Mucosa of stomach (tissue), 1 donor: ENCODE measurements at regions not wholly inside any gene's neighbourhood (a gene's known extent, or its start where the extent isn't known, plus 50 kb on each side); places are given as distances from the start of the nearest gene placed in this dataset.
"Not testable (repeated sequence)": the region's sequence is repeated elsewhere in the genome, so short reads cannot be mapped to it uniquely, and the experiment has no call there.

Source experiments
- H3K27me3 ChIP-seq: one replicate; pipeline ENCODE4 v1.7.0; 2013; ENCODE audit warnings: mild to moderate bottlenecking, low read length; ENCODE audit not compliant: control insufficient read depth, insufficient read depth
- H3K36me3 ChIP-seq: one replicate; pipeline ENCODE4 v1.7.0; 2013; ENCODE audit warnings: low read length; ENCODE audit not compliant: control insufficient read depth, insufficient read depth
- H3K4me1 ChIP-seq: one replicate; pipeline ENCODE4 v1.7.0; 2013; ENCODE audit warnings: mild to moderate bottlenecking, low read length; ENCODE audit not compliant: control insufficient read depth, insufficient read depth
- H3K4me3 ChIP-seq: one replicate; pipeline ENCODE4 v1.7.0; 2013; ENCODE audit warnings: low read length
- H3K9ac ChIP-seq: one replicate; pipeline ENCODE4 v1.7.0; 2013; ENCODE audit warnings: mild to moderate bottlenecking, low read length, moderate library complexity
- H3K9me3 ChIP-seq: one replicate; pipeline ENCODE4 v1.7.0; 2013; ENCODE audit warnings: mild to moderate bottlenecking, low read length, moderate library complexity; ENCODE audit not compliant: control insufficient read depth
- donor health status: Pancreatic carcinoma.

DNA sequence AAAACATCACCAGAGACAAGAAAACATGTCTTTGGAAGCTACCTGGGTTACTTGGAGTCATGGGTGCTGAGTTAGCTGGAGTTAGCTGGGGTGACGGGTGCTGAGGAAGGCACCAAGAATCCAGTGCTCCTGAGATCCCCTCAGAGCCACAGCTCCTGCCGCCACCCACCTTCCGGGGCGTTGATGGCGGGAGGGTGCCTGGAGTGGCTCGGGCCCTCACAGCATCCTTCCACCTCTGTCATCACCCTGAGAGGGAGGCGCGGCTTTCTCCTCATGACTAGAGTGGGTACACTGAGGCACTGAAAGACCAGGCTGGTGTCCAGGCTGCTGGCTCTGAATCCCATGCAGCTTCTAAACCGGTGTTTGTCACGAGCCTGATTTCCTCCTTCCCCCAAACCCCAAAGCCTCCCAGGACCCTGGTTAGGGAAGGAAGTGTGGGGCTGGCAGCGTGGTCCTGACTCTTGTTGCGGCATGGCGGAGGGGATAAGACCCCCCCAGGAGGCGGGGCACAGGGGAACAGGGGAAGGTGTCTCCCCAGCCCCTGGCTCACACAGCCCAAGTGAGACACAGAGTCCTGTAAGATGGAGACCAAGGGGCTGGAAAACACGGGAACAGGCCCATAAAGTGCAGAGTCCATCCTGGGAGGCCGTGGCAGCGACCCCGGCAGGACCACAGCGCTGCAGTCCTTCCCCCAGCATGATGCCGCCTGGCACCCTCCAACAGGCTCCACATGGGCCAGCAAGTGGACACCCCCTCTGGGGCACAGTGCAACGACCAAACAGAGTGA lies 107.2 kb upstream of the ZNF469 start:
- not testable (repeated sequence) for H3K27me3 ChIP-seq, H3K4me3 ChIP-seq, H3K4me1 ChIP-seq, H3K9ac ChIP-seq, H3K9me3 ChIP-seq, H3K36me3 ChIP-seq

DNA sequence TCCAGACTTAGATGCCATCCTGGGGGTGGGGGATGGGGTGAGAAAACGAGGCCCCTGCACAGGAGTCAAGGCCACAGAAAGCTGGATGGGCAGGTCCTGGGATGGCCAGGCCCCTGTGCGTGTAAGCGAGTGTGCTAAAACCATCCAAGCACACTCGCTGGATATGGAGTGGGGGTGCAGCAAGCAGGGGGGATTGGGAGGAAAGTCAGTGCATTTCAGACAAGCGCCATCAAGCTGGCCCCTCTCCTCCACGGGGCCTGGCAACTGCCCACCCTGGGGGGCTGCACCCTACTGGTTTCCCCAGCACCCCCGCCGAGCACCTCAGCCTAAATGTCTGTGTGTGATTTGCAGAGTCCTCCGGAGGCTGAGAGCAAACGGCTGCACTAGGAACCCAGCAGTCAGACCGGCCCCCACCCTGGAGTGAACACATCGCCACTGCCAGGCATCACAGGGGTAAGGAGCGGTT lies 106.6 kb upstream of the ZNF469 start:
- H3K4me3 ChIP-seq, H3K36me3 ChIP-seq, H3K27me3 ChIP-seq, H3K4me1 ChIP-seq, H3K9ac ChIP-seq, H3K9me3 ChIP-seq: not testable (repeated sequence)

DNA sequence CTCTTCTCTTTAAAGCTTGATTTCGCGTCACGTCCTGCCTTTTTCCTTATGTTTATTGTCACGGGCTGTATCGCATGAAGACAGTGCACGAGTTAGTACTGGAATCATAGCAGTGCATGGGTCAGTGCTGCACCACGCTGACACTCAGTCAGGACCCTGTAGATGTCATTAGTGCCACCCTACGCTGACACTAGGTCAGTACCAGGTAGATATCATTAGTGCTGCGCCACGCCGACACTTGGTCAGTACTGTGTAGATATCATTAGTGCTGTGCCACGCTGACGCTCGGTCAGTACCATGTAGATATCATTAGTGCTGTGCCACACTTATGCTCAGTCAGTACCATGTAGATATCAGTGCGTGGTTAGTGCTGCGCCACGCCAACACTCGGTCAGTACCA lies 106.2 kb upstream of the ZNF469 start:
- no peaks in the 10 kb centered on the region for H3K27me3 ChIP-seq
- H3K4me1 ChIP-seq: no peaks in the 10 kb centered on the region
- H3K9me3 ChIP-seq: no peaks in the 10 kb centered on the region
- no peaks in the 10 kb centered on the region for H3K36me3 ChIP-seq
- no peak overlapping the region for H3K4me3 ChIP-seq
- no peak overlapping the region for H3K9ac ChIP-seq

DNA sequence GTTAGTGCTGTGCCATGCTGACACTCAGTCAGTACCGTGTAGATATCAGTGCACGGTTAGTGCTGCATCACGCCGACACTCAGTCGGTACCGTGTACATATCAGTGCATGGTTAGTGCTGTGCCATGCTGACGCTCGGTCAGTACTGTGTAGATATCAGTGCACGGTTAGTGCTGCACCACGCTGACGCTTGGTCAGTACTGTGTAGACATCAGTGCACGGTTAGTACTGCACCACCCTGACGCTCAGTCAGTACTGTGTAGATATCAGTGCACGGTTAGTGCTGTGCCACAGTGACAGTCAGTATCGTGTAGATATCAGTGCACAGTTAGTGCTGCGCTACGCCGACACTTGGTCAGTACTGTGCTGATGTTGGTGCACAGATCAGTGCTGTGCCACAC lies 102.8 kb upstream of the ZNF469 start:
- Histone ChIP-seq H3K36me3 (no peaks in the 10 kb centered on the region), H3K9me3 (no peaks in the 10 kb centered on the region), H3K4me1 (peaks cover 8% of the 10 kb centered on the region), H3K27me3 (no peaks in the 10 kb centered on the region), H3K4me3 (no peak overlapping the region), H3K9ac (no peak overlapping the region)

DNA sequence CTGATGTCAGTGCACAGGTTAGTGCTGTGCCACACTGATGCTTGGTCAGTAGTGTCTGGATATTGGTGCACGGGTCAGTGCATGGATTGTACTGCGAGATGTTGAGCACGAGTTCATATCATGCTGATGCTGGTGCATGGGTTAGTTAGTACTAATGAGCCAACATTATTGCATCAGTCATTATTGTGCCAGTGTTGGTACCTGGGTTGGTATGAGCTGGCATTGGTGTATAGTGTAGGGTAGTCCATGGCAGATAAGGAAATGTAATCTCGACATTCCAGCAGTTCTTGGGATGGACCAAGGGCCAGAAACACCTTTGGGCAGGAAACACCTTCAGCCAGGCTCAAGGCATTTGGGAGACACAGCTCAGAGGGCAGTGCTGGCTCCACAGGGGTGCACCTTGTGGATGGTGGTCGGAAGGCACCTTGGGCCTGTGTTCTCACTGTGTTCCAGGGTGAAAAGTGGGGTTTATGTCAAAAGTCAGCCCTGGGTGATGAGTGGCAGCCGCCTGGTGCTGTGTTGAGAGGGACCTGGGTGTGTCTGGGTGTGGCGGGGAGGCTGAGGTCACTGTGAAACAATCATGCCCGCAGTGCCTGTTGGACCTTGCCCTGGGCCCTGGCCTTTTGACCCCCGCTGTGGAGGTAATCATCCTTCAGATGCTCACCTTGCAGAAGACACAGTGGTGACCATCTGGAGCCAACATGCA lies 100.7 kb upstream of the ZNF469 start:
- Histone ChIP-seq H3K4me1 (peaks cover 8% of the 10 kb centered on the region), H3K36me3 (no peaks in the 10 kb centered on the region), H3K4me3 (no peak overlapping the region), H3K9ac (no peak overlapping the region), H3K27me3 (no peaks in the 10 kb centered on the region), H3K9me3 (peaks cover 7% of the 10 kb centered on the region)

DNA sequence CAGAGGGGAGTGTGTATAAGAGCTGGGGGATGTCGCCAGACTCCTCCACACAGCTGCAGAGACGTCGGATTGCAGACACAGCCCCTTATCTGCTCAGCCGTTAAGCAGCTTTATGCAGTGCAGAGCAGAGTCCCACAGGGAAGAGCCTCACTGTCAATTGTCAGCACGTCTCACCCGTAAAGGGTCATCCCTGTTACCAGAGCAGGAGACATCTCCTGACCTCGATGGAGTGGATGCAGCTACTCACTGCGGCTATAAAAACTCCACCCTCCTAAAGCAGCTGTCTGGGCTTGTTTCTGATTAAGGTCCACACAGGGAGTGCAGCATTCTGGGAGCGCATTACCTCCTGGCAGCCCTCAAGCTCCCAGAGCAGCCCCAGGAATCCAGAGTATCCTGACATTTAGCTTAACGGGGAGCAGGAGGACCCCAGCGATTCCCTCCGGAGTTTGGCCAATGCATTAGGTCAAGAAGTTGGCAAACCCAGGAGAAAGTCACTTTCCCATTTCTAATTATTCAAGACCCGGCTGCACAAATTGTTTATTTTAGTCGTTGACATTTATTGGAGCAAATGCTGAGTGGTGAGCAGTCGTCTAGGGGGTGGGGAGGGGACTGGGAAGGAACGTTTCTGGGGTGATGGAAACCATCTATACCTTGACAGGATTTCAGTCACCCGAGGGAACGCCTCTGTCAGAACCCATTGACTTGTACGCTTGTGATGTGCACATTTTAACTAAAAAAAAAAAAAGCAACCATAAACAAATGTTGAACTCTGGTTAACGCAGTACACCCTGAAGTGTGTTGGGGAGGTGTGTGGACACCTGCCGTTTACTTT lies 100.0 kb upstream of the ZNF469 start:
- Histone ChIP-seq H3K4me3 (no peak overlapping the region), H3K9ac (no peak overlapping the region), H3K4me1 (peaks cover 8% of the 10 kb centered on the region), H3K9me3 (peaks cover 8% of the 10 kb centered on the region), H3K36me3 (no peaks in the 10 kb centered on the region), H3K27me3 (no peaks in the 10 kb centered on the region)

DNA sequence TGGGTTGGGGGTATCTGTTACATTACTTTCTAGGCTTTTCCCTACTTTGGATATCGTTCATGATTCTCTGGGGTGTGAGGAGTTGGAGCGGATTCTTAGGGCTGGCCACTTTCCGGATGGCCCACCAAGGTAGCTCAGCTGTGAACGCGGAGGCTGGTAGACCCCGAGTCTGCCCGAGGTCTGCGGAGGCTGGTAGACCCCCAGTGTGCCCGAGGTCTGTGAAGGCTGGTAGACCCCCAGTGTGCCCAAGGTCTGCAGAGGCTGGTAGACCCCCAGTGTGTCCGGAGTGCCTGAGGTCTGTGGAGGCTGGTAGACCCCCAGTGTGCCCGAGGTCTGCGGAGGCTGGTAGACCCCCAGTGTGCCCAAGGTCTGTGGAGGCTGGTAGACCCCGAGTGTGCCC lies 99.2 kb upstream of the ZNF469 start:
- no peaks in the 10 kb centered on the region for H3K36me3 ChIP-seq
- peaks cover 8% of the 10 kb centered on the region for H3K9me3 ChIP-seq
- H3K4me1 ChIP-seq: peaks cover 8% of the 10 kb centered on the region
- H3K4me3 ChIP-seq: no peak overlapping the region
- no peaks in the 10 kb centered on the region for H3K27me3 ChIP-seq
- H3K9ac ChIP-seq: no peak overlapping the region

DNA sequence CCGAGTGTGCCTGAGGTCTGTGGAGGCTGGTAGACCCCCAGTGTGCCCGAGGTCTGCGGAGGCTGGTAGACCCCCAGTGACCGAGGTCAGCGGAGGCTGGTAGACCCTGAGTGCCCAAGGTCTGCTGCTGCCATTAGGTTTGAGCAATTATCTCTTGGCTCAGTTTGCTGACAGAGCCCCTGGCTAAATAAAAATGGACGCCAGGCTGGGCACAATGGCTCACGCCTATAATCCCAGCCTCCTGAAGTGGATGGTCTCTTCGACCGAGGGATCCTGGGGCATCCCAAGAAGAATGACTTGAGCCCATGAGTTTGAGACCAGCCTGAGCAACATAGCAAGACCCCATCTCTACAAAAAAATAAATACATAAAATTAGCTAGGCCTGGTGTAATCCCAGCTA lies 98.7 kb upstream of the ZNF469 start:
- Histone ChIP-seq H3K27me3 (no peaks in the 10 kb centered on the region), H3K36me3 (no peaks in the 10 kb centered on the region), H3K9me3 (peaks cover 8% of the 10 kb centered on the region), H3K4me1 (peaks cover 8% of the 10 kb centered on the region), H3K9ac (no peak overlapping the region), H3K4me3 (no peak overlapping the region)

DNA sequence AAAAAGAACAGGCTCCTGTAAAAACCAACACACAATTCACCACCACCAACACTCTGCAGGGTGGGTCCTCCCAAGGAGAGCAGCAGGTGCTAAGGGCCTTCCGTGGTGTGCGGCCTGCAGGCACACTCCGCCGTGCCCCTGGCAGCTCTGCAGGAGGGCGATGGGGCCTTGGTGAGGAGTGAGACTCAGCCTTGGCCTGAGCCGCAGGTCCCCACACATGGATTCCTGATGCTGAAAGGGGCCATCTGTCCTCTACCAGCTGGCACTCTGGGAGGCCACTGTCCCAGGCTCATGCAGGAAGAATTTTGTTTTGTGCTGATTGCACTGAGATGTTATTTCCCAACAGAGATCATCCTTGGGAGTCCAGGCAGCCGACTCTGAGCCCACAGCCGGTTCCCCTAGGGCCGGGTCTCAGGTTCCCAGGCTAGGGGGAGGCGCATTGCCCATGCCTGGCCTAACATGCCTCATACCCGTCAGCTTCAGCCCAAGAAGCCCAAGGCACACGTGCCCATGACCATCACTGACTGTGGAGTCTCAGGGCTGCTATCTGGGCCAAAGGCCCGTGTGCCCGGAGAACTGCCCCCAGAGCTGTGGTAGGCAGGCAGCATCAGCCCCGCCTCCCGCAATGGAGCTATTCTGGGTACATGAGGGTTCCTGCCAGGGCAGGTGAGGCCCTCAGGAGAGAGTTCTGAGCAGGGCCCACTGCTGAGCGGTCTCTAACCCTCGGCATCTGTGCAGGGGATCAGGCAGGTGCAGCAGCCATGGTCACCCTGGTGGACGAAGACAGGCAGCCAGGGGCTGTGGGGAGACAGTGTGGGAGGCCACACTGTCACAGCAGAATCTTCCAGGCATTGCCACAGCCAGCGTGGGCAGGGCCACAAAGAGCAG lies 97.9 kb upstream of the ZNF469 start:
- H3K36me3 ChIP-seq: no peaks in the 10 kb centered on the region
- H3K4me3 ChIP-seq: no peak overlapping the region
- no peak overlapping the region for H3K9ac ChIP-seq
- H3K9me3 ChIP-seq: peaks cover 8% of the 10 kb centered on the region
- peaks cover 8% of the 10 kb centered on the region for H3K4me1 ChIP-seq
- no peaks in the 10 kb centered on the region for H3K27me3 ChIP-seq

DNA sequence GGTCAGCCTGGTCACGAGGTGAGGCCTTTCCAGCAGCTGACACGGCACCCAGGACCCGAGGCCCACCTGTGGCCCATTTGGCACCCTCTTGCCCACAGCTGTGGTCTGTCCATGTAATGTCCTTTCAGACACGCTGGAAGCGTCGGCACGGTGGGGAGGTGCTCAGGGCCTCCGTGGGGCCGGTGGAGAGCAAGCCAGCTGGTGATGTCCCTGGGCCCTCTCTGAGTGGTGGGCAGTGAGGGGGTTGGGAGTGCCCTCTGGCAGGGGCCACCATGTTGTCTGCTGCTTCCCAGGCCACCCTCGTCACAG lies 97.3 kb upstream of the ZNF469 start:
- Histone ChIP-seq H3K9ac (no peak overlapping the region), H3K36me3 (no peaks in the 10 kb centered on the region), H3K27me3 (no peaks in the 10 kb centered on the region), H3K4me3 (no peak overlapping the region), H3K9me3 (peaks cover 8% of the 10 kb centered on the region), H3K4me1 (peaks cover 8% of the 10 kb centered on the region)

DNA sequence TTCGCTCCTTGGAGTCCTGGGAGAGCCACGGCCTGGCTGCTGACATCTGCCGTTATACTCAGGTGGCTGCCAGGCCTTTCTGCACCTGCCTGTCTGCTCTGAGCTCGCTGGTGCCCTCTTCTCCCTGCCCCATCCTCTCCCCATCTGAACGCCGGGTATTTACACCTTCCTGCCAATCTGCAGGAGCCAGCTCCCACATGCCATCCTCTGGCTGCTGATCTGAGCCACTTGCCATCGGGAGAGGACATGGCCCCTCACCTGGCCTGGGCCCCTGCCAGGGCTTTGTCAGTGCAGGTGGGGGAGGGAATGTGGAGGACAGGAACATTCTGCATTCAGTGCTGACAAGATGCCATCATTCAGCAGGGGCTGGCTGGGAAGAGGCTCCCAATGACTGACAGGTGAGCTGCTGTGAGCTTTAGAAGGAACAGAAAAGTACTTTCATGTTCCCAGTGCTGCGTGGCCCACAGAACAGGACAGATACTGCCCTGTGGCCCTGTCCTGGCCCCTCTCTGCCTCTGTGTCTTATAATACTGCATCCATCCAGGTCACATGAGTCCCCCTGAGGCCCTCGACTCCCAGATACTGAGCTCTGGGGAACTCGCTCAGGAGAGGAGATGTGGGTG lies 96.3 kb upstream of the ZNF469 start:
- Histone ChIP-seq H3K4me3 (no peak overlapping the region), H3K9me3 (peaks cover 8% of the 10 kb centered on the region), H3K27me3 (no peaks in the 10 kb centered on the region), H3K9ac (no peak overlapping the region), H3K4me1 (peaks cover 8% of the 10 kb centered on the region), H3K36me3 (no peaks in the 10 kb centered on the region)
